Uterus (tissue), 2 donors: ENCODE measurements at regions not wholly inside any gene's neighbourhood (a gene's known extent, or its start where the extent isn't known, plus 50 kb on each side); places are given as distances from the start of the nearest gene placed in this dataset.

Source experiments
- CTCF ChIP-seq, 4 experiments: fragments of 200-600 bp in 2 of 4; fragments of 450-650 bp in 2 of 4; sonication (generic) in 2 of 4; IDR thresholded peaks; one replicate each; pipeline ENCODE4 v1.5.1; 2016 to 2019; ENCODE audit warnings: antibody characterized with exemption in 4 of 4, mild to moderate bottlenecking in 2 of 4, moderate library complexity in 1 of 4
- POLR2A ChIP-seq, 2 donors: fragments of 450-650 bp; IDR thresholded peaks; one replicate each; pipeline ENCODE4 v1.6.1; 2016; ENCODE audit warnings: antibody characterized with exemption in 2 of 2, mild to moderate bottlenecking in 1 of 2, moderate library complexity in 1 of 2

- TF ChIP-seq POLR2A (IDR thresholded peaks at IDR 0.05) (no peak), CTCF (IDR thresholded peaks at IDR 0.05) (no peak)
Measured at GRCh38 chr1:43067233-43067745, 104.8 kb downstream of the EBNA1BP2 start.
